ENCODE measurements at regions not wholly inside any gene's neighbourhood (a gene's known extent, or its start where the extent isn't known, plus 50 kb on each side); places are given as distances from the start of the nearest gene placed in this dataset.

- ATAC-seq (ENCODE audit: low read depth) (no peak), DNase-seq (ENCODE audit: low spot score) (no peak)
- Histone ChIP-seq H3K9me3 (ENCODE audit: severe bottlenecking) (no peaks in the 10 kb centered on the region), H3K27me3 (ENCODE audit: insufficient read depth, poor library complexity, severe bottlenecking) (no peaks in the 10 kb centered on the region), H3K4me1 (ENCODE audit: insufficient read depth, poor library complexity, severe bottlenecking) (peaks cover 12% of the 10 kb centered on the region), H3K27ac (ENCODE audit: poor library complexity, severe bottlenecking) (no peak overlapping the region), H3K4me3 (ENCODE audit: severe bottlenecking) (no peak overlapping the region), H3K36me3 (ENCODE audit: low read depth) (no peaks in the 10 kb centered on the region)
- TF ChIP-seq, protein P1, sequence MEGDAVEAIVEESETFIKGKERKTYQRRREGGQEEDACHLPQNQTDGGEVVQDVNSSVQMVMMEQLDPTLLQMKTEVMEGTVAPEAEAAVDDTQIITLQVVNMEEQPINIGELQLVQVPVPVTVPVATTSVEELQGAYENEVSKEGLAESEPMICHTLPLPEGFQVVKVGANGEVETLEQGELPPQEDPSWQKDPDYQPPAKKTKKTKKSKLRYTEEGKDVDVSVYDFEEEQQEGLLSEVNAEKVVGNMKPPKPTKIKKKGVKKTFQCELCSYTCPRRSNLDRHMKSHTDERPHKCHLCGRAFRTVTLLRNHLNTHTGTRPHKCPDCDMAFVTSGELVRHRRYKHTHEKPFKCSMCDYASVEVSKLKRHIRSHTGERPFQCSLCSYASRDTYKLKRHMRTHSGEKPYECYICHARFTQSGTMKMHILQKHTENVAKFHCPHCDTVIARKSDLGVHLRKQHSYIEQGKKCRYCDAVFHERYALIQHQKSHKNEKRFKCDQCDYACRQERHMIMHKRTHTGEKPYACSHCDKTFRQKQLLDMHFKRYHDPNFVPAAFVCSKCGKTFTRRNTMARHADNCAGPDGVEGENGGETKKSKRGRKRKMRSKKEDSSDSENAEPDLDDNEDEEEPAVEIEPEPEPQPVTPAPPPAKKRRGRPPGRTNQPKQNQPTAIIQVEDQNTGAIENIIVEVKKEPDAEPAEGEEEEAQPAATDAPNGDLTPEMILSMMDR (IDR thresholded peaks at IDR 0.05; ENCODE audit: poor library complexity, severe bottlenecking): no peak
Observed at GRCh38 chr1:181326348-181326747, 157.0 kb upstream of the CACNA1E start.

DNA sequence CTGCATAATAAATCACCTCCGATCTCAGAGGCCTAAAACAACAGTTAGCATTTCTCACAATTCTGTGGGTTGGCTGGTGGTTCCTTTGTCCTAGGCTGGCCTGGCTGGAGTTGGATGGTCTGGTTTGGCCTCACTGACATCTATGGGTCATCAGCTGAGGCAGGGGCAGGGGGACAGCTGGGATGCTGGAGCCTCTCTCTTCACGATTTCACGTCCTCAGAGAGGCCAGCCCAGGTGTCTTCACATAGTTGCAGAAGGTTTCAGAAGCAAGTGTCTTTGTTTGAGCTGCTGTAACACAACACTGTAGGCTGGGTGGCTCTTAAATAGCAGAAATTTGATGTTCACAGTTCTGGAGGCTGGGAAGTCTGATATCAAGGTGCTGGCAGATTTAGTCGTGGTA, 155.5 kb upstream of the CACNA1E start:
- Histone ChIP-seq H3K9me3 (ENCODE audit: severe bottlenecking) (no peaks in the 10 kb centered on the region), H3K27me3 (ENCODE audit: insufficient read depth, poor library complexity, severe bottlenecking) (no peaks in the 10 kb centered on the region), H3K27ac (ENCODE audit: poor library complexity, severe bottlenecking) (no peak overlapping the region), H3K4me3 (ENCODE audit: severe bottlenecking) (no peak overlapping the region), H3K4me1 (ENCODE audit: insufficient read depth, poor library complexity, severe bottlenecking) (peaks cover 12% of the 10 kb centered on the region), H3K36me3 (ENCODE audit: low read depth) (no peaks in the 10 kb centered on the region)
- no peak for DNase-seq (ENCODE audit: low spot score)
- TF ChIP-seq, protein P1 (IDR thresholded peaks at IDR 0.05; ENCODE audit: poor library complexity, severe bottlenecking): no peak
- ATAC-seq (ENCODE audit: low read depth): no peak

GRCh38 chr1:181334724-181335123, 148.6 kb upstream of the CACNA1E start:
- Histone ChIP-seq H3K9me3 (ENCODE audit: severe bottlenecking) (no peaks in the 10 kb centered on the region), H3K4me3 (ENCODE audit: severe bottlenecking) (no peak overlapping the region), H3K27me3 (ENCODE audit: insufficient read depth, poor library complexity, severe bottlenecking) (no peaks in the 10 kb centered on the region), H3K27ac (ENCODE audit: poor library complexity, severe bottlenecking) (no peak overlapping the region), H3K36me3 (ENCODE audit: low read depth) (no peaks in the 10 kb centered on the region), H3K4me1 (ENCODE audit: insufficient read depth, poor library complexity, severe bottlenecking) (no peaks in the 10 kb centered on the region)
- ATAC-seq (ENCODE audit: low read depth) (no peak), DNase-seq (ENCODE audit: low spot score) (no peak)
- TF ChIP-seq, protein P1 (IDR thresholded peaks at IDR 0.05; ENCODE audit: poor library complexity, severe bottlenecking): no peak

DNA sequence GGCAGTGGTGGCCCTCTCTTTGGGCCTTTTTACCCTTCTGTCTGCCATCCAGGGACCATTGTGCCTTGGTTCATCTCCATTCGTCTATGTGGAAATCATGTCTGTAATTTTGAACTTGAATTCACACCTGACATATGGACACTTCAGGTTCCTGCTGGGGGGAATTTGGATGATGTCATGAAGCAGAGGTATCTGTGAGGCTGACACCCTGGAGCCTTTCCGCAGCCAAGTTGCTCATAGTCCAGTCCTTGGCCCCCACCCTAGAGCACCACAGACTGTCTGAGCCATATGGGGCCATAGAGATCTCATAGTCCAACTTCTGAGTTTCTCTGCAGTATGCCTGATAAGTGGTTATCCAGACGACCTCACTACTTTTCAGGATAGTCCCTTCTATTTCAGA, 147.7 kb upstream of the CACNA1E start:
- Histone ChIP-seq H3K4me3 (ENCODE audit: severe bottlenecking) (no peak overlapping the region), H3K9me3 (ENCODE audit: severe bottlenecking) (no peaks in the 10 kb centered on the region), H3K36me3 (ENCODE audit: low read depth) (no peaks in the 10 kb centered on the region), H3K27ac (ENCODE audit: poor library complexity, severe bottlenecking) (no peak overlapping the region), H3K27me3 (ENCODE audit: insufficient read depth, poor library complexity, severe bottlenecking) (no peaks in the 10 kb centered on the region), H3K4me1 (ENCODE audit: insufficient read depth, poor library complexity, severe bottlenecking) (no peaks in the 10 kb centered on the region)
- no peak for ATAC-seq (ENCODE audit: low read depth)
- DNase-seq (ENCODE audit: low spot score): no peak
- TF ChIP-seq, protein P1 (IDR thresholded peaks at IDR 0.05; ENCODE audit: poor library complexity, severe bottlenecking): no peak

DNA sequence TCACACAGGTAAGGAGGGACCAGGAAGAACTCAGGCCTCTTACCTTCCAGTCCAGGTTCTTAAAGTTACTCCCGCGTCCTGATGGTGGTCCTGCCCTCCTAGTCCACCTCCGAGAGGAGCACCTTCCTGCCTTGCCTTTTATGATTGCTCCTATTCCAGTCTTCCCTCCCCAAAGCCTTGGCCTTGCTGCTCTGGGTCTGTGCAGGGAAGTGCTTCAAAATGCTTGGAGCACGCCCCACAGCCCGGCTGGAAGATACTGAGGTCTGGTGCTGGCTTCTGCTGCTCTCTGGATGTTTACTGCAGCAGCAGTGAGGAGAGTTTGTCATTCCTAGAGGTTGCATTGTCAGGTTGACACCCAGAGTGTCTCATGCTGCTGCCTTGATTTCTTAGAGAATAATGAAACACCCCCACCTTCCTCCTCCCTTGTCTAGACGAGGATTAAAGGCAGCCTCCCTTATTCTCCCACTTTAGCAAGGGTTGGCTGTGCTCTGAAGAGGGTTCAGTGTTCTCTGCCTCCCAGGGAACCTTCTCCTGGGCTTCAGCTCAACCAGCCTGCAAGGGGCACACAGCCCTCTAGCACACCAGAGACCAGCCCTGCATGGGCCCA, 142.2 kb upstream of the CACNA1E start:
- Histone ChIP-seq H3K4me3 (ENCODE audit: severe bottlenecking) (no peak overlapping the region), H3K4me1 (ENCODE audit: insufficient read depth, poor library complexity, severe bottlenecking) (peaks cover 8% of the 10 kb centered on the region), H3K27me3 (ENCODE audit: insufficient read depth, poor library complexity, severe bottlenecking) (no peaks in the 10 kb centered on the region), H3K27ac (ENCODE audit: poor library complexity, severe bottlenecking) (no peak overlapping the region), H3K36me3 (ENCODE audit: low read depth) (no peaks in the 10 kb centered on the region), H3K9me3 (ENCODE audit: severe bottlenecking) (peaks cover 3% of the 10 kb centered on the region)
- TF ChIP-seq, protein P1 (IDR thresholded peaks at IDR 0.05; ENCODE audit: poor library complexity, severe bottlenecking): no peak
- DNase-seq (ENCODE audit: low spot score) (no peak), ATAC-seq (ENCODE audit: low read depth) (no peak)
